ENCODE measurements at regions not wholly inside any gene's neighbourhood (a gene's known extent, or its start where the extent isn't known, plus 50 kb on each side); places are given as distances from the start of the nearest gene placed in this dataset.

DNA sequence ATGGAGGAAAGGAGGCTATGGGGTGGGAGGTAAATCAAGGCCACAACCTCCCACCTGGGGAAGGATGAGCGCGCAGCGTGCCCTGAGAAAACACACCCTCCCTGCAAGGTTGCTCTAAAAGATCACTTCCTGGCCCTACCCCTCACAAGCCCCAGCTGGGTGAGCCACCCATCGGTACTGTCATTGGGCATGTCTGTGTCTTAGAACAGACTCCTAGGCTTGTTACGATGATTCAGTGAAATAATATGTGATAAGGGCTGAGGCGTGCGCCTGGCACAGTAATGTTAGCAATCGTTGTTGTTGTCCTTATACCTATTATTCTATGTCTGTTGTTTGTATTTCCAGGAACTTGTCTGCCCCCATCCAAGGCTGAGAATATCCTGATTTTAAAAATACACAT lies 175.1 kb downstream of the ZFP36L2 start:
- DNase-seq, result no peak

DNA sequence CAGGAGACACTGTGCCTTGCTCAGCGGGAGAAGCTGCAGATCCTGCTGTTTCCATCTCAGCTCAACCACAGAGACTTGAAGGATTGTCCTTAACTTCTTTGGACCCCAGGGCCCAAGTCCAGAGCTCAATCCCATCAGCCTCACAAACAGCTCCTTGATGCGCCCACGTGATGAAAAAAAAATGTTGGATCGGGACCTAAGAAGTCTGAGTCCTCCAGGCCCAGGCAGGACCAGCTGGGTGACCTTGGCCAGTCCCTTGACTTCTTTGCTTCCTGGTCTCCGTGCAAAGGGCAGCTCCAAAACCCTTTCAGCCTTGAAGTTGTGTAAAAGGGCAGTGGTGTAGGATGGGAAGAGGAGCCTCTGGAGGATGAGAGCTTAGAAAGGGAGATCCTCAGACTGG lies 175.5 kb downstream of the ZFP36L2 start:
- no peak for DNase-seq

DNA sequence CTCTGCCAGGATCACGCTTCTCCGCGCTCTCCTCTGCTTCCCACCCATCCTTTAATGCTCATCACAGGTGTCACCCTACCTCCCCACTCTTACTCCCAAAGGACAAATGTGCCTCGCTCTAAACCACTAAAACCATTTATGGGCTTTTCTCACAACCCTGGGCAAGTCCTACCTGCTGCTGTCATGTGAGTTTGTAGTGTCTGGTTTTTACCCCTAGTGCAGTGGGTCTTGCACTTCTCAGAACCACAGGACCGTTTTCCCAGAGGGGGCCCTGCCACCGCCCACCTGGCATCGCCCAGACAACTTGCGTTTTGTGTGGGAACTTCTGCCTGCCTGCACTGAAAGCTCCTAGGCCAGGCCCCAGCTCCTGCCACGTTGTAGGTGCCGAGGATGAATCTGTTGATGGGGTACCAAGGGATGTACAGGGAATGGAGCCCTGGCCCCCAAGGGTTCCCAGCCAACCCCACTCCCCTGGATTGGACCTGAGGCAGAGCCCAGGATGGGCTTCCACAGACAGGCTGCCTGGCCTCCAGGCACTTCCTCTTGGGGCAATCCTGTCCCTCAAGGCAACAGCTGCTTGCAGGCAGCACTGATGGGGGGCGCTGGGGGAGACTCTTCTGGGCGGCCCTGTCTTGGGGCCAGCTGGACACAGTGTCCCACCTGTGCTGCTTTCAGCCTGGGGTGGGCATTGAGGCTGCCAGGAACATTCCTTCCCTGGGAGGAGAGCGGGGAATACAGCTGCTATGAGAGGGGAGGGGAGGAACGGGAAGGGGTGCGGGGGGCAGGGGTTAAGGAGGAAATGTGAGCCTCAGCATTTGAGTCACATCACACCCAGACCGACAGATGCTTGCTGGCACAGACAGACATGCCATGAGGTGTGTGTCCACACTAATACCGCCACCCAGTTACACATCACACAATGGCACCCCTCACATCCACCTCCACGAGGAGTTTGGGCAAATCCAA lies 176.3 kb downstream of the ZFP36L2 start:
- DNase-seq, result no peak

DNA sequence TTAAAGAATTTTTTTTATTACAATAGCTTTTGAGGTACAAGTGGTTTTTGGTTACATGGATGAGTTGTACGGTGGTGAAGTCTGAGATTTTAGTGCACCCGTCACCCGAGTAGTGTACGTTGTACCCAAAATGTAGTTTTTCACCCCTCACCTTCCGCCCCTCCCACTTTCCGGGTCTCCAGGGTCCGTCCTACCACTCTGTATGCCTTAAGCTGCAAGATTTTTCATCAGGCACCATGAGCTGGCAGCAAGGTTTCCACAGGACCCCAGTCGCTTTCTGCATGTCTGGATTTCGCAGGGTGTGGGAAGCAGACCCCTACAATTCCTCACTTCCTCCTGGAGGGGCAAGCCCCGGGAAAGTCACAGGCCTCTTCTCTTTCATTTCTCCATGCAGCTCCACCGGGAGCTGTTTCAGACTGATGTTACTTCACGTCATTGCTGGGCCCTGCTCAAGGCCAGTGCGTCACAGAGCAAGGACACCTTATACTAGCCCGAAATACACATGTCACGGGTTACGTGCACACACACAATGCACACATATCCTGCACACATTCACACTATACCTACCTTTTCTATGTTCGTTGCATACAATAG lies 179.1 kb downstream of the ZFP36L2 start:
- no peak for DNase-seq

DNA sequence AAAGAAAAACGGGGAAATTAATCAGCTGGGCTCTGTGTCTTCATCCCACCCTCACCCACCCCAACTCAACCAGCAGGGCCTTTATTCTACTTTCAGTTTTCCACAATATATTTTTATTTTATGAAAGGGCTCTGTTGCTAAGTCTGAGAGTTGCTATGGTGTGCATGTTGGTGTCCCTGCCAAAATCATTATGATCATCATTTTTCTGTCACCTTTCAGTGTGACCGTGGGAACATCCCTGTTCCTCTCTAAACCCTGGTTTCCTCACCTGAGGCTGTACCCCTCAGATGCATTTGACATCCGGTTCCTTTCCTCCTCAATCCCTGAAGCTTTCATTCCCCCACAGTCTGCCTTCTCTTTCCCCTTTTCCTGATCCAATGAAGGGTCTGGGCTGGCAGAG lies 180.5 kb downstream of the ZFP36L2 start:
- DNase-seq, result no peak

DNA sequence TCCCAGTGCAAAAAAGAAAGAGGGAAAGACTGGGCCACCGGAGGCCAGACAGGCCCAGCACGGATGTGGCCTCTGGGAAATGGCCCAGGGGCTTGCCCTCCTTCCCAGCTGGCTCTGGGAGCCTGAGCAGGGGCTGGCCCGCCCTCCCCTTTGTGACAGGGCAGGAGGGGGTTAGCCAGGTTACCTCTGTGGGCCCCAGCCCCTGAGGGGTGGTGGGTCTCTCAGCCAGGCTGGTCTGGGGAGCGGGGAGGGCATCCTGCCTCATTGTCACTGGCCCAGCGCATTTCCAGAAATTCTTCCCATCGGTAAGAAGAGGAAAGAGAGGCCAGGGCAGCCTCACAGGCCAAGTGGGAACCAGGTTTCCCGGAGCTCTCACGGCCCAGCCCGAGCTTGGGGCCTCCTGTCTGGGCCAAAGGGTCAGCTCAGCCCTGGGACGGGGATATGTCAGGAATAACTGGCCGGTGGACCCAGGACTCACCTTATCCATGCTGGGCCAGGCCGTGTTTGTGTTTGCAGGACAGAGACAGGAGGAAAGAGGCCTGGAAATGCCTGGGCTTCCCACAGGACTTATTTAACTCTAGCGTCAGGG lies 182.2 kb downstream of the ZFP36L2 start:
- DNase-seq, result no peak

DNA sequence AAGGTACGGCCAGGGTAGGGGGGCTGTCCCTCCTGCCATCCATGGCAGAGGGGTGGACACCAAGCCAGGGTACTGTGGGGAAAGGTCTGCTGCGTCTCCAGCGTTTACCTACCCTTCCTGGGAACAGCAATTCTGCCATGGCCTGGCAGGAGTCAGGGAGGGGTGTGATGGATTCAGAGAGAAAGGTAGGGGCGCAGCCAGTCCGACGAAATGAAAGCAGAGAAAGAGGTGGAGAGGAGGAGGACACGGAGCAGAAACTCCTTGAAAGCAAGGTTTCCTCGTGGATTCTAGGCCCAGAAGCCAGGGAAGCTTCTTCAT lies 182.9 kb downstream of the ZFP36L2 start:
- DNase-seq, result no peak

DNA sequence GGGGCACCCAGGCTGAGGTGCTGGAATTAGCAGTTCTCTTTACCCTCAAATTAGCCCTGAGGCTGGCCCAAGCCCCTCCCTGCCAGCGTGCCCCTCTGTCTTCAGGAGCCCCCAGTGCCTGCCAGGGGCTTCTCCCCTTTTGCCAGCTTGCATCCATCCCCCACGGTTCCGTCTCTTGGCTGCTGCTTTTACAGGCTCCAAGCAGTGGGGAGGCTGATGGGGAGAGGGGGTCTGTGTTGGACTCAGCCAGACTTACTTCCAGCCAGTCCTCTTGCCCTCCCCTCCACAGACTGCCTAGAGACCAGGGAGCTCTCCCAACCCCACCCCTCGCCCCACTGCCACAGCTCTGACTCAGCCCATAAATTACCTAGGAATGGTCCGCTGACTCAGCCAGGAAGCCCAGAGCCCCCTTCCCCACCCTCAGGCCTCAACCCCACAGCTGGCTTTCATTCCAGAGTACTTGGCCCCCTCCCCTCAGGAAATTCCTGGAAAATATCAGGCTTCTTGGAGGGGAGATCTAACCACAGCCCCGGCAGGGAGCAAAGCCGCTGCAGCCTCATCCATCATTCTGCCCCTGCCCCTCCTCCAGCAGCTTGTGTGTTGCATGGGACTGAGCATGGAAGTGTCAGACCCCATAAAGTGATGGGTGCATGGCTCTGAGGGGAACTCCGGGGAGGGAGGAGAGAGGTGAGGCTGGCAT lies 184.6 kb downstream of the ZFP36L2 start:
- DNase-seq, result no peak

DNA sequence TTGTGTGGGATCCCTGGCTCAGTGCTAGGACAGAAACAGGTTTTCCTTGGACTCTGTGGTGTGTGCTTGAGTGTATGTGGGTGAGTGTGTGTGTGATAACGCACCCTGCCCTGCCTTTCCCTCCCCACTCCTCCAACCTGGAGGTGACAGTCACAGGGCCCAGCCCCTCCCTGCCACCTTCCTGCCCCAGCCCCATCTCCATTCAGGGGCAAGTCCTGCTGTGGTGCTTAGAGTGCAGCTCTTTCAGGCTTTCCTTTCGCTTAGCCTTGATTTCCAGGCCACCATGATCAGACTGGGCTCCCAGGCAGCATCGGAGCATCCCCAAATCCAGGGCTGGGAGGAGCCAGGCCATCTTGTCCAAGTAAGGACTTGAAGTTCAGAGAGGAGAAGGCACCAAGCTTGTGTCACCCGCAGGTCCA lies 185.2 kb downstream of the ZFP36L2 start:
- no peak for DNase-seq

DNA sequence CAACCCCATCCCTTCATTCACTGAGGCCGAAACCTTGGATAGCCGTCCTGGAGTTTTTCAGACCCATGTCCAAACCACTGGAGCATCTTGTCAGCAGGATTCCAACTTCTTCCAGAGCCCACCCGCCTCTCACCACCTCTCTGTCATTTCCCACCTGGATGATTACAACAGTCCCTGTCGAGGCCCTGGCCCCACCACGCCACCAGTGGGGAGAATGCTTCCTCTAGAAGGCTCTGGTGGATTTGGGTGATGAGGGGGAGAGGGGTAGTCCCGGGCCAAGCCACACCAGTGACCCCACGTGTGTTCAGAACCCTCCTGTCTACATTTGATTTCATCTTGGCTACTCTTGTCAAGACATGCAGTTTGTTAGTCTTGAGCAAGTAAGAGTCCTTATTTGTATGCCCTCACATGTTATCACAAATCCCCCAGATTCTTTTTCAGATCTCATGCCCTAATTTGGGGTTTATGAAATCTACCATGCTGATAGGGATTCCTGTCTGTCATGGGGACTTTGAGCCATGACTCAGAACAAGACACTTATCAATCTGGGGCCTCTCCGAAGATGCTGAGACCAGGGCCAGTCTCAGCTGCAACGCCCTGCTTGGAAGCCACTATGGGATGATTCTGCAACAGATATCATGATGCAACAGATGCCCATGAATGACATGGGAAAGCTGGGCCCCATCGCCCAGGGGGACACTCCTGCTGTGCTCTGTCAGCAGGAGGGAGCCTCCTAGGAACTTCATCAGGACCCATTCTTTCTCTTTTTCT lies 186.1 kb downstream of the ZFP36L2 start:
- DNase-seq, result no peak

DNA sequence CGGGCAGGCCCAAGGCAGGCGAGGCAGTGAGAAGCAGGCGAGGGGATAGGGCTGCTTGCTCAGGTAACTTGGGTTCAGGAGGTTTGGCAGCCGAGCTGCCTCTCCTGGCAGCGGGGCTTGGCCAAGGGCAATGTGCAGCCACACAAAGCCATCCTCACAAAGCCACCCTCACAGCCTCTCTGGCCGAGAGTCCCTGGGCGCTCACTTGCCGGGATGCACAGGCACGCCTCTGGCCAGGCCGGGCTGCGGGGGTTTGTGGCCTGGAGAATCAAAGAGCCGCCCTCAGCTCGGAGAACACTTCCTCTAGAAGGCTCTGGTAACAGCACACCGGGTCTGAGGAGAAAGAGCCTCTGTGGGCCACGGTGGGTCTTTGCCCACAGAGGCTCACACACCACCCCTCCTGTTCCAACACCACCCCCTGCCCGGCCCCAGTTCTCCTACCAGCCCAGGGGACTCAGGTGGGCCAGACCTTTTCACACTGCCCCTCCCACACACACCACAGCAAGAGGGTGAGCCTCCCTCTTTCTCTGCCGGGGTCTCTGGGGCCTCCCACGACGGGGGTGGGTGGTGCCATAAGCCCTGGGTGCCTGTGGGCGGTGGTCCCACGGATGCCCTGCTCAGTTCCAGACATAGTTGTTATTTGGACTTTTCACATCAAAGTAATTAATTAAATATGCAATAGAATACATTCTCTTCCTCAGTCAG lies 186.9 kb downstream of the ZFP36L2 start:
- no peak for DNase-seq

DNA sequence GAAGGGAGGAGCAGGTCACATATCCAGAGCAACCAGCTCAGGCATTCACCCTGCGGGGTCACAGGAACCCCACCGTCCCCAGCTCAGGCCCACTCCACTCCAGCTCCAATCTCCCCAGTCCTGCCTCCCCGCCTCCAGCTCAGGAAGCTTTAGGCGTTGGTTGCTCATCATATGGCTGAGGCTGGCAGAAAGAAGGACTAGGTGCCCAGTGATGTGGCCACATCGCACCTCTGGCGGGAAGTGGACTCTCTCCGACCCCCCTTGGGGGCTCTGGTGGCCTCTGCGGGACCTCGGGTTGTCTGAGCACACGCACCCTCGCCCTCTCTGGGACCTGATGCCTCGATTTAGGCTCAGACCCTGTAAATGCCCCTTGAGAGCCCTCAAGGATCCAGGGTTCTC lies 187.7 kb downstream of the ZFP36L2 start:
- DNase-seq, result no peak

DNA sequence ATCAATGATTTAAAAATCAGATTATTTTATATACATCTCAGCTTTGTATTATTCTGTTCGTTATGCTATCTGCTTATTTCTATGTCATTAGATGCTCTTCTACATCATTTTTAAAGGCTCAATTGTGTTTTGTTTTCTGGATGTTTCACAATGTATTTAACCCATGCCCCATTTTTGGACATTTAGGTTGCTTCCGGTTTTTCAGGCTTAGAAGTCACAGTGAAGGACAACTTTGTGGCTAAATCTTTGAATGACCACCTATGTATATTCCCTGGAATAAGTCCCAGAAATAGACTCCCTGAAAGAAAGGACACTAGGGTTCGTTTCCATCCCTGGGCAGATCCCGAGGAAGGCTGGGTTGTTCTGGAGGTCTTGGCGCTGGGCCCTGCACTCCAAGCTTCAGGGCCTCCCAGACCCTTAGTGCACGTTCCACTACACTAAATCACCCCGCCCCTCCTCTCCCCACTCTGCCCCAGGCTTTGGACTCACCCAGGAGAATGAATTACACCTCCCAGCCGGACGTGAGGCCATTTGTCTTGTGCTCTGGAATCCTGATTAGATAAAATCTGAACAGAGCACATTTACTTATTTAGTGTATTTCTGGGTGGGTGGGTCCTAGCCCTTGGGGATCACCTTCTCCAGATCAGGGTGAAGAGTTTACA lies 188.2 kb downstream of the ZFP36L2 start:
- no peak for DNase-seq

DNA sequence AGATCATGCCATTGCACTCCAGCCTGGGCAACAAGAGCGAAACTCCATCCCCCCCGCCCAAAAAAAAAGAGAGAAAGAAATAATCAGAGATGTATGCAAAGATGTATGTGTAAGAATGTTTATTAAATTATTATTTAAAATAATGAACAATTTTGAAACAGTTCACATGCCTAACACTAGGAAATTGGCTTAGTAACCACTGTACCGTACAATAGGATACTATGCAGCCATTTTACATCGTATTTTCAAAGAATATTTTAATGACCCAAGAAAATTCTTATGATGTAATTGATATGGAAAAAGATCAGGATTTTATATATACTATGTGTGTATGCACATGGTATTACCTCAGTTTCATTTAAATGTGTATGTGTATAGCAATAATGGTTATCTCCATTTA lies 190.5 kb downstream of the ZFP36L2 start:
- no peak for DNase-seq

DNA sequence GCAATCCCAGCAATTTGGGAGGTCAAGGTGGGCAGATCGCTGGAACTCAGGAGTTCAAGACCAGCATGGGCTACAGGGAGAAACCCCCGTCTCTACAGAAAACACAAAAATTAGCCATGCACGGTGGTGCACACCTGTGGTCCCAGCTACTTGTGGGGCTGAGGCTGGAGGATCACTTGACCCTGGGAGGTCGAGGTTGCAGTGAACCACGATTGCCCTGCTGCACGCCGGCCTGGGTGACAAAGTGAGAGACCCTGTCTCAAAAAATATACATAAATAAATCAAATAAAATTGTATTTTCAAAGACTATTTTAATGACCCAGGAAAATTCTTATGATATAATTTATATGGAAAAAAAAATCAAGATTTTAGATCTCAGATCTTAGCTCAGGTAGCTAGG lies 191.5 kb downstream of the ZFP36L2 start:
- no peak for DNase-seq

DNA sequence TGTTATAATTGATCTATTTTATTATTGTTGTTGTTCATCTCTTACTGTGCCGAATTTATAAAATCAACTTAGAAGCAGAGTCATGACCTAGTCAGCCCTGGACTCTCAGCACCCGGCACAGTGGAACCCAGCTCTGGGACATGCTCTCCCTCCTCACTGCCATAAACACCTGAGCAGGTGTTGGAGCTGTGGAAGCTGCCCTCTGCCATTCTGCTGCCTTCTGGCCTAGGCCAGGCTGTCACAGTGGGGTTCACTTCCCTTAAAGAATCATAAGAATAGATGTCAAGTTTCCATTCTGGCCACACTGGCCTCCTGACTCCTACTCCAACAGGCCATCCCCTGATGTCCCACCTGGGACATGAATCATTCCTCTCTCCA lies 192.2 kb downstream of the ZFP36L2 start:
- DNase-seq, result no peak

DNA sequence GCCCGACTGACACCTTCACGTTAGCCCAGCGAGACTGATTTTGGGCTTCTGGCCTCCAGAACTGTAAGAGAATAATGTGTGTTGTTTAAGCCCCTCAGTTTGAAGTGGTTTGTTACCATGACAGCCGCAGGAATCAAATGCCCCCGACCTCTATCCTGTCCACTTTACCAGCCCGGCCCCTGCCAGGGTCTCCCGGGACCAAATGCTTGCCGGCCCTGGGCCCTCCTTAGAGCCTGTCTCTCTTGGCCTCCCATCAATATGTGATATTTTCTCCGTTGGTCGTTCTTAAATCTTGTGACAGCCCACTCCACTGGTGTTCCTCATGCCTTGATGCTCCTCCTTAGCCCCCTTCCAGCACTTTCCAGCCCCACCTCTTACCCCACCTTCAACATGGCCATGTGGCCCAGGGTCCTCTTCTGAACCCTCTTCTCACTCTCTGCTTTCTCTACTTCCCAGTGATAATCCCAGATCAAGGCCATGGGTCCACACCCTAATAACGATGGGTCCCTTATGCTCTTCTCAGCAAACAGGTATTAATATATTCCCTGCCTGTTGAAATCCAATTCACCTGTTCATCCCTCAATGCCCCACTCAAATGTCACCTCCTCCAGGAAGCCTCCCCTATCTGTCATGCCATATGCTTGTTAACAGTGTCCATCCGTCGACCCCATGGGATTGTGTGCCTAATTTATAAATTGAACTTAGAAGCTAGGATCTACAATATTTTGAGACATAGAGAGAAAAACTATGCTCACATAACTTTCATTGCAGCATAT lies 192.8 kb downstream of the ZFP36L2 start:
- no peak for DNase-seq

DNA sequence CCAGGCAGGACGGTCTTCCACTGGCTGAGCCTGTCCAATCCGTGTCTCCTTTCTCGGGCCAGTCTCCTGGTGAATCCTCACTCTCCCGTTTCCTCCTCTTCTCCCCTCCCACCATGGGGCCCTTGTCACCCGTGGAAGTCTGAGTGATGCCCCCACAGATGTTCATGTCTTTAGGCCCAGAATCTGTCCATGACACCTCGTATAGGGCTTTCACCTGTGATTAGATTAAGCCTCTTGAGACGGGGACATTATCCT lies 193.5 kb downstream of the ZFP36L2 start:
- no peak for DNase-seq

DNA sequence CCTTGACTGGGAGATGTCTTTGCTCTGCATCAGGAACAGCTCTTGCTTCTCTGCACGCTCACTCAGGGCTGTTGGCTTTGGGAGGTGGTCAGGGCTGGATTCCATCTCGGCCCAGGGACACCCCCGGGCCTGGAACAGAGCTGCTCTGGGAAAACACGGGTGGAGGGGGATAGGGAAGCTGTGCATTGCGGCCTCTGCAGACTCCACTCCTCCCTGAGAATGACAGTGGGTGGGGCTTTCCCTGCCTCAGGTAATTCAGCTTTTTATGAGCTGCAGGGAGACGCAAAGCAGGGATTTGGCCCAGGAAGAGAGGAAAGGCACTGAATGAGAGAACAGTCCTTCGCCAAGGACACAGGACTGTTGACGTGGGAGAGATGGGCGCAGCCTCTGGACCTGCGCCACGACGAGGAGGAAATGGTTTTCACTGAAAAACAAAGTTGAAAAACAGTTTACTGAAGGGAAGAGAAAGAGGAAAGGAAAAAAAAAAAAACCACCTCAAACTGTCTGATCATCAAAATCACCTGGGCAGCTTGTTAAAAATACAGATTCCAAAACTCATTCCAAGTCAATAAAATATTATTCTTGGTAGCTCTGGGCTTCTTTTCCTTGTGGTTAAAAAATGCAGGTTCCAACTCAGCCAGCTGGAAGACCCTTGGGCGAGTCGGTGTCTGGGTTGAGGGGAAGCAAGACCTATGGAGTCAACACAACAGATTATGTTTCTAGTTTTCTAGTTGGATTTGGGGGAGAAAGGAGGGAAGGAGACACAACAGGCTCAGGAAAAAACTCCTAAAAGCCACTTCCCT lies 194.0 kb downstream of the ZFP36L2 start:
- no peak for DNase-seq

DNA sequence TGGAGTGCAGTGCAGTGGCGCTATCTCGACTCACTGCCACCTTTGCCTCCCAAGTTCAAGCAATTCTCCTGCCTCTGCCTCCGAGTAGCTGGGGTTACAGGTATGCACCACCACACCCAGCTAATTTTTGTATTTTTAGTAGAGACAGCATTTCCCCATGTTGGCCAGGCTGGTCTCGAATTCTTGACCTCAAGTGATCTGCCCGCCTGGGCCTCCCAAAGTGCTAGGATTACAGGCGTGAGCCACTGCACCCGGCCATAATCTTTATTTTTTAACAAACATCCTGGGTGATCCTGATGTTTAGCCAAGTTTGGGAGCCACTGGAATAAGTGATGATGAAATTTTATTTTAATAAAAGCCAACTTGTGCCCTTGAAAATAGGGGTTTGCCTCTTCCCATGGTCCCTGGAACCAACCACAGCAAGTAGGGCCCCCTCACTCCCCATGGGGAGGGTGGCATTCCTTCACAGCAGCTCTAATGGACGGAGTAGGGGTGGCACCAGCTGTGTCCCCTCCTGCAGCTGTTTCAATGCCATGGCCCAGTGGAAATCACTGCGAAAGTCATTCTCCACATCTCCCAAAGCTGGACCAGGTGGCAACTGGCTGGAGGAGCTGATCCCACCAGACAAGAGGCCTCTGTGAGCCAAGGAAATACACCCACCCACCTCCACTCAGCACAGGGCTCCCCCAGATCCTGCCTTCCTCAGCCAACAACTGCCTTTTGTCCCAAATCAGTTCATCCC lies 194.8 kb downstream of the ZFP36L2 start:
- no peak for DNase-seq
